ENCODE measurements at regions not wholly inside any gene's neighbourhood (a gene's known extent, or its start where the extent isn't known, plus 50 kb on each side); places are given as distances from the start of the nearest gene placed in this dataset.

GRCh38 chr6:104046426-104046825, 813.3 kb downstream of the HACE1 start:
- 17 to 53% methylated on average over 2 of the region's 2 CpGs for WGBS, 2 donors
- H3K27ac ChIP-seq, result no peak overlapping the region
- H3K9me3 ChIP-seq, result no peaks in the 10 kb centered on the region
- no peaks in the 10 kb centered on the region for H3K27me3 ChIP-seq
- intact Hi-C loops (cut with DNase I), result no loop called here
- TF ChIP-seq, protein P1, sequence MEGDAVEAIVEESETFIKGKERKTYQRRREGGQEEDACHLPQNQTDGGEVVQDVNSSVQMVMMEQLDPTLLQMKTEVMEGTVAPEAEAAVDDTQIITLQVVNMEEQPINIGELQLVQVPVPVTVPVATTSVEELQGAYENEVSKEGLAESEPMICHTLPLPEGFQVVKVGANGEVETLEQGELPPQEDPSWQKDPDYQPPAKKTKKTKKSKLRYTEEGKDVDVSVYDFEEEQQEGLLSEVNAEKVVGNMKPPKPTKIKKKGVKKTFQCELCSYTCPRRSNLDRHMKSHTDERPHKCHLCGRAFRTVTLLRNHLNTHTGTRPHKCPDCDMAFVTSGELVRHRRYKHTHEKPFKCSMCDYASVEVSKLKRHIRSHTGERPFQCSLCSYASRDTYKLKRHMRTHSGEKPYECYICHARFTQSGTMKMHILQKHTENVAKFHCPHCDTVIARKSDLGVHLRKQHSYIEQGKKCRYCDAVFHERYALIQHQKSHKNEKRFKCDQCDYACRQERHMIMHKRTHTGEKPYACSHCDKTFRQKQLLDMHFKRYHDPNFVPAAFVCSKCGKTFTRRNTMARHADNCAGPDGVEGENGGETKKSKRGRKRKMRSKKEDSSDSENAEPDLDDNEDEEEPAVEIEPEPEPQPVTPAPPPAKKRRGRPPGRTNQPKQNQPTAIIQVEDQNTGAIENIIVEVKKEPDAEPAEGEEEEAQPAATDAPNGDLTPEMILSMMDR (IDR thresholded peaks at IDR 0.05), result no peak
- TF ChIP-seq EP300 (IDR thresholded peaks at IDR 0.05), result no peak
- TF ChIP-seq POLR2AphosphoS5 (IDR thresholded peaks at IDR 0.05), result no peak
- TF ChIP-seq POLR2A (IDR thresholded peaks at IDR 0.05), result no peak
- no peak for DNase-seq
- H3K4me3 ChIP-seq, result no peak overlapping the region
- no peaks in the 10 kb centered on the region for H3K4me1 ChIP-seq
- no peaks in the 10 kb centered on the region for H3K36me3 ChIP-seq

- Histone ChIP-seq H3K4me1 (no peaks in the 10 kb centered on the region), H3K27ac (no peak overlapping the region), H3K9me3 (no peaks in the 10 kb centered on the region), H3K27me3 (no peaks in the 10 kb centered on the region), H3K36me3 (no peaks in the 10 kb centered on the region), H3K4me3 (no peak overlapping the region)
- no peak for DNase-seq
- intact Hi-C loops (cut with DNase I), result no loop called here
- no peak for TF ChIP-seq EP300 (IDR thresholded peaks at IDR 0.05)
- no peak for TF ChIP-seq POLR2A (IDR thresholded peaks at IDR 0.05)
- TF ChIP-seq, protein P1 (IDR thresholded peaks at IDR 0.05), result no peak
- TF ChIP-seq POLR2AphosphoS5 (IDR thresholded peaks at IDR 0.05), result no peak
- WGBS, 2 donors, result 80 to 89% methylated on average over 1 of the region's 1 CpG
These were observed 828.4 kb downstream of the HACE1 start for GRCh38 chr6:104031346-104031745.

GRCh38 chr6:104022126-104022525, 837.6 kb downstream of the HACE1 start:
- no peaks in the 10 kb centered on the region for H3K36me3 ChIP-seq
- intact Hi-C loops (cut with DNase I), result no loop called here
- TF ChIP-seq, protein P1 (IDR thresholded peaks at IDR 0.05), result no peak
- TF ChIP-seq POLR2A (IDR thresholded peaks at IDR 0.05) (no peak), EP300 (IDR thresholded peaks at IDR 0.05) (no peak), POLR2AphosphoS5 (IDR thresholded peaks at IDR 0.05) (no peak)

DNA sequence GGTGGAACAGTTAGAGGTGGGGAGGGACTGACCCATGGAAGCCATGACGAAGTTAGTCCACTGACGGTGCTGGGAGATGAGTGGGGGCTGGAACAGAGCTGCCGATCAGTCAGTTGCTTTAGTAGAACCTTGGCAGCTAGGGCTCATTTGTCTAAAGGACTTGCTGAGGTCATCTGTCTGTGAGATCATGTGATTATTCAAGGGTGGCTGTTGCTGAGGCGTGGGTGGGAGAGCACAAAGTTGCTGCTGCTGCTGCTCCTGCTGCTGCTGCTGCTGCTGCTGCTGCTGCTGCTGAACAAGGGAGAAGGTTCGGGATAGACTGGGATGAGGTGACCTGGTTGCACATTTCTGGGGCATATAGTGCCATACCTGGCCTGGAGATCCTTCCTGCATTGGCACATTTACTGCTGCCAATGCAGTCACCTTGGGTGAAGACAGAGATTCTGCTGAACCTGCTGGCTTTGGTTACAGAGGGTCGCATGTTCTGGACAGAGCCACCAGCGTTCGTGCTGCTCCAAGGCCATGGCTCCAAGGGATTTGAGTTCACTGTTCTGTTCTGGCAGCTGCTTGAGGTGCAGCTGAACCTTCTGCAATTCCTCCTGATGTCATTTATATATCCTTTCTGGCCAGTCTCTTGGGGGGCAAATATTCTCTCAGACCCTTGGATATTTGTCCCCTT, 840.5 kb downstream of the HACE1 start:
- Histone ChIP-seq H3K27me3 (no peaks in the 10 kb centered on the region), H3K4me3 (no peak overlapping the region), H3K27ac (no peak overlapping the region), H3K9me3 (no peaks in the 10 kb centered on the region), H3K36me3 (no peaks in the 10 kb centered on the region), H3K4me1 (no peaks in the 10 kb centered on the region)
- intact Hi-C loops (cut with DNase I), result no loop called here
- no peak for TF ChIP-seq POLR2AphosphoS5 (IDR thresholded peaks at IDR 0.05)
- TF ChIP-seq, protein P1 (IDR thresholded peaks at IDR 0.05), result no peak
- TF ChIP-seq EP300 (IDR thresholded peaks at IDR 0.05), result no peak
- no peak for TF ChIP-seq POLR2A (IDR thresholded peaks at IDR 0.05)
- WGBS, 2 donors, result 84 to 86% methylated on average over 8 of the region's 8 CpGs
- no peak for DNase-seq

More at GRCh38 chr6:104022126-104022525, 837.6 kb downstream of the HACE1 start:
- H3K9me3 ChIP-seq, result no peaks in the 10 kb centered on the region
- H3K27me3 ChIP-seq, result no peaks in the 10 kb centered on the region
- no peak overlapping the region for H3K27ac ChIP-seq
- H3K4me3 ChIP-seq, result no peak overlapping the region
- no peak for DNase-seq
- no peaks in the 10 kb centered on the region for H3K4me1 ChIP-seq
